ENCODE measurements at regions not wholly inside any gene's neighbourhood (a gene's known extent, or its start where the extent isn't known, plus 50 kb on each side); places are given as distances from the start of the nearest gene placed in this dataset.

GRCh38 chr14:104237651-104238423 is 99.5 kb downstream of the KIF26A start:
- TF ChIP-seq JUNB (IDR thresholded peaks at IDR 0.05) (no peak), PBX3 (IDR thresholded peaks at IDR 0.05) (no peak)

All from A549 (cell line).